ENCODE measurements at regions not wholly inside any gene's neighbourhood (a gene's known extent, or its start where the extent isn't known, plus 50 kb on each side); places are given as distances from the start of the nearest gene placed in this dataset.

DNA sequence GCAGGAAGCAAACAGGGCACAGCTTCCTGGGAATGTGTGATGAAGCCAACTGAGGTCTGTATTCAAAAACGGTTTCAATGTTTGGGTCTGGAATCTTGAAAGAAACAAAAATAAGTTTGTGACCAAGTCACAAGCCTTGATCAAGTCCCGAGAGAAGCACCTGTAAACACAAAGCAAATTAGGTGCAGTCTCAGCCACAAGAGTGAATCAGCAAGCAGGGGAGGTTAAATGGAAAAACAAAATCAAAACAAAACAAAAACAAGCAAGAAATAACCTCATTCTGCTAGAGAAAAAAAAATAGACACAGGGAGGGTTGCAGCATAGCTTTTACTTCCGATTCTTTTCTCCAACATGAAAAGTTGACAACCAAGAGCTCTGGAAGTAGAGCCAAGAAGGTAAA lies 201.7 kb downstream of the CLIC5 start:
- Histone ChIP-seq H2AFZ (ENCODE audit: low read length) (peak overlapping the region; percentile 64), H3K9me3 (replicated peaks; ENCODE audit: insufficient read depth, low read length) (no peaks in the 10 kb centered on the region), H3K36me3 (replicated peaks; ENCODE audit: insufficient read depth, low read length) (no peaks in the 10 kb centered on the region), H3K9me2 (replicated peaks; ENCODE audit: insufficient read depth, low read length) (no peaks in the 10 kb centered on the region), H3K79me2 (ENCODE audit: low read length) (no peaks in the 10 kb centered on the region), H3K4me1 (ENCODE audit: low read length) (peaks cover 30% of the 10 kb centered on the region), H3K4me2 (ENCODE audit: low read depth, low read length) (peak overlapping the region; percentile 88), H3K27ac (ENCODE audit: low read length) (peak overlapping the region; percentile 80), H3K4me3 (ENCODE audit: low read length) (peak overlapping the region; percentile 50), H3K9ac (ENCODE audit: low read length) (peak overlapping the region; percentile 42), H3F3A (ENCODE audit: insufficient read depth, low read length) (peaks cover 8% of the 10 kb centered on the region; the same call in 1 of the 2 replicates), H4K20me1 (ENCODE audit: insufficient read depth, low read length) (no peaks in the 10 kb centered on the region), H3K27me3 (replicated peaks; ENCODE audit: insufficient read depth, low read length) (no peaks in the 10 kb centered on the region)
- DNase-seq, result peak; percentile 35
- TF ChIP-seq CTCF (IDR thresholded peaks at IDR 0.05; ENCODE audit: low read length), result no peak
- no peak for TF ChIP-seq EZH2phosphoT487 (IDR thresholded peaks at IDR 0.05; ENCODE audit: low read length)
- TF ChIP-seq EZH2 (optimal IDR thresholded peaks at IDR 0.05; ENCODE audit: low read depth, low read length), result no peak

DNA sequence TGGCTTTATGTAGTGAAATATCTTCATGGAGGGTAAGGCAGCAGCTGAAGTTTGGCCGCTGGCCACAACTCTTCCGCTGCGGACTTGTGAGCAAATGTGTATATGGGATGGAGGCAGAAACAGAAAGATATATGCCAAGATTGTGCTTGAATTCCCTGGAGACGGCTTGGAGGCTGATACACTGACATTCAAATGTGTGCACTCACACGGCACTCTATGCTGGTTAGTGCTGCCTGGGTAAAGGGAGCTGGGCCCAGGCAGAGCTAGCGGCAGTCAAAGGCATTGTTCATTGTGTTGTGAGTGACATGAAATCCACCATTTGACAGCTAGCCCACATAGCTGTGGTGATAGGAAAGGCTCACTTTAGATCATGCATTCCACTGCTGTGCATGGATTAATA lies 202.7 kb downstream of the CLIC5 start:
- H2AFZ ChIP-seq (ENCODE audit: low read length), result no peak overlapping the region
- H3K9me2 ChIP-seq (replicated peaks; ENCODE audit: insufficient read depth, low read length), result no peaks in the 10 kb centered on the region
- no peaks in the 10 kb centered on the region for H3K79me2 ChIP-seq (ENCODE audit: low read length)
- no peak overlapping the region for H3K9ac ChIP-seq (ENCODE audit: low read length)
- no peak overlapping the region for H3K4me3 ChIP-seq (ENCODE audit: low read length)
- H3K27me3 ChIP-seq (replicated peaks; ENCODE audit: insufficient read depth, low read length), result no peaks in the 10 kb centered on the region
- no peaks in the 10 kb centered on the region for H3K9me3 ChIP-seq (replicated peaks; ENCODE audit: insufficient read depth, low read length)
- H3K36me3 ChIP-seq (replicated peaks; ENCODE audit: insufficient read depth, low read length), result no peaks in the 10 kb centered on the region
- no peak for DNase-seq
- peaks cover 14% of the 10 kb centered on the region for H3F3A ChIP-seq (ENCODE audit: insufficient read depth, low read length)
- no peak for TF ChIP-seq EZH2phosphoT487 (IDR thresholded peaks at IDR 0.05; ENCODE audit: low read length)
- no peak for TF ChIP-seq EZH2 (optimal IDR thresholded peaks at IDR 0.05; ENCODE audit: low read depth, low read length)
- TF ChIP-seq CTCF (IDR thresholded peaks at IDR 0.05; ENCODE audit: low read length), result no peak
- H3K4me2 ChIP-seq (ENCODE audit: low read depth, low read length), result no peak overlapping the region
- no peaks in the 10 kb centered on the region for H4K20me1 ChIP-seq (ENCODE audit: insufficient read depth, low read length)
- H3K27ac ChIP-seq (ENCODE audit: low read length), result peak overlapping the region; percentile 80; the same call in 1 of the 2 replicates
- H3K4me1 ChIP-seq (ENCODE audit: low read length), result peaks cover 39% of the 10 kb centered on the region

DNA sequence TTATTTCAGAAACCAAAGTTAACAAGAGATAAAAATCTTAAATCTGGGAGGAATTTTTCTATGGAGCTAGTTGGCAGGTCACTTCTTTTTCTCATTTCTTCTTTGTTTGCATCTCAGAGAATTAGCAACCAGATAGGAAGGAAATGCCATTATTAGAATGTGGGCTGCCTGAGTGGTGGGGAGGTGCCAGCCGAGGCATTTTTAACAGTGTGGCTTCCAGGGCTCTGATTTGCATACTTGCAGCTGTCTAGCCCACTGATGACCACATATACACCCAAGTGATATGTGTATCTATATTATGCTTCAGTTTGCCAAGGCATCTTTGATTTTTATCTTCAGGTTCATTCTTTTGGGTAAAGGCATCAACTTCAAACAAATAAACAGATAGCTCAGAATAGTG lies 206.7 kb downstream of the CLIC5 start:
- Histone ChIP-seq H4K20me1 (ENCODE audit: insufficient read depth, low read length) (no peaks in the 10 kb centered on the region), H3F3A (ENCODE audit: insufficient read depth, low read length) (peaks cover 10% of the 10 kb centered on the region), H3K27me3 (replicated peaks; ENCODE audit: insufficient read depth, low read length) (no peaks in the 10 kb centered on the region), H3K4me3 (ENCODE audit: low read length) (peak overlapping the region; percentile 32), H3K27ac (ENCODE audit: low read length) (peak overlapping the region; percentile 79), H3K4me1 (ENCODE audit: low read length) (peaks cover 48% of the 10 kb centered on the region), H3K4me2 (ENCODE audit: low read depth, low read length) (peak overlapping the region; percentile 79), H3K9me2 (replicated peaks; ENCODE audit: insufficient read depth, low read length) (no peaks in the 10 kb centered on the region), H3K36me3 (replicated peaks; ENCODE audit: insufficient read depth, low read length) (no peaks in the 10 kb centered on the region), H3K9ac (ENCODE audit: low read length) (peak overlapping the region; percentile 26; the same call in 1 of the 2 replicates), H3K9me3 (replicated peaks; ENCODE audit: insufficient read depth, low read length) (no peaks in the 10 kb centered on the region), H3K79me2 (ENCODE audit: low read length) (no peaks in the 10 kb centered on the region), H2AFZ (ENCODE audit: low read length) (peak overlapping the region; percentile 47; the same call in 1 of the 2 replicates)
- TF ChIP-seq EZH2phosphoT487 (IDR thresholded peaks at IDR 0.05; ENCODE audit: low read length) (no peak), EZH2 (optimal IDR thresholded peaks at IDR 0.05; ENCODE audit: low read depth, low read length) (no peak)
- peak; percentile 80 for DNase-seq

DNA sequence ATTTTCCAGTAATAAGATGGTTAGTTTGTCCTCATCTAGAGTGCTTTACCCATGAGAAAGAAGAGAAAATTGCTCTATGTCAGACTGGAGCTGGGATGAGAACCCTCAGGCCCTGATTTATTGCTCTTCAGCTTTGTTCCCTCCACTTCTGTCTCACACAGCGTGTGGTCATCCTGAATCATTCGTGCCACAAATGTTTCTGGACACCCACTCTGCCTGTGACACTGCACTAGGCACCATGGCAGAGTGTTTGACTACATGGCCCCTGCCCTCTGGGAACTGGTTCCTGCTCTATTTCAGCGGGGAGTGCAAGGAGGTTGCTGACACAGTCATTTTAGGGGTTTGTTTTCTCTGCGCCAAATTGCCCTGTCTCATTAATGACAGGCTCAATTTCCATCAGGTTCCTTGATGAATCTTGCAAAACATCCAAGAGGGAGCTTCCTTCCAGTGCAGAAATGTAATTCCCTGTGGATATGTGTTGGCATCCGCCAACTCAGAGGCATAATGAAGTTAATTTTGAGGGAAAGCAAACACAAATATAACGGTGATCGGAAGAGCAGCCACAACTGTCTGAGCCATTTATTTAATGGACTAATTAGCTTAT lies 207.5 kb downstream of the CLIC5 start:
- Histone ChIP-seq H3K36me3 (replicated peaks; ENCODE audit: insufficient read depth, low read length) (no peaks in the 10 kb centered on the region), H3K79me2 (ENCODE audit: low read length) (no peaks in the 10 kb centered on the region), H3K27me3 (replicated peaks; ENCODE audit: insufficient read depth, low read length) (no peaks in the 10 kb centered on the region), H3K9me3 (replicated peaks; ENCODE audit: insufficient read depth, low read length) (no peaks in the 10 kb centered on the region), H3K9me2 (replicated peaks; ENCODE audit: insufficient read depth, low read length) (no peaks in the 10 kb centered on the region), H3K4me2 (ENCODE audit: low read depth, low read length) (peak overlapping the region; percentile 79), H2AFZ (ENCODE audit: low read length) (no peak overlapping the region), H3K9ac (ENCODE audit: low read length) (peak overlapping the region; percentile 26; the same call in 1 of the 2 replicates), H3K27ac (ENCODE audit: low read length) (peak overlapping the region; percentile 79), H4K20me1 (ENCODE audit: insufficient read depth, low read length) (no peaks in the 10 kb centered on the region), H3K4me3 (ENCODE audit: low read length) (peak overlapping the region; percentile 32; the same call in 1 of the 2 replicates), H3K4me1 (ENCODE audit: low read length) (peaks cover 41% of the 10 kb centered on the region), H3F3A (ENCODE audit: insufficient read depth, low read length) (peaks cover 10% of the 10 kb centered on the region)
- TF ChIP-seq EZH2phosphoT487 (IDR thresholded peaks at IDR 0.05; ENCODE audit: low read length), result no peak
- no peak for TF ChIP-seq CTCF (IDR thresholded peaks at IDR 0.05; ENCODE audit: low read length)
- TF ChIP-seq EZH2 (optimal IDR thresholded peaks at IDR 0.05; ENCODE audit: low read depth, low read length), result no peak
- DNase-seq, result no peak
